ENCODE measurements at regions not wholly inside any gene's neighbourhood (a gene's known extent, or its start where the extent isn't known, plus 50 kb on each side); places are given as distances from the start of the nearest gene placed in this dataset.

GRCh38 chr22:27509132-27509920 is 292.2 kb downstream of the MN1 start:
- Histone ChIP-seq H4K20me1 (ENCODE audit: insufficient read depth, low read length) (no peaks in the 10 kb centered on the region), H3K4me3 (ENCODE audit: low read length) (no peak overlapping the region), H3K36me3 (replicated peaks; ENCODE audit: low read depth, low read length) (no peaks in the 10 kb centered on the region), H3K9ac (ENCODE audit: low read length) (no peak overlapping the region), H3K9me3 (ENCODE audit: insufficient read depth, low read length) (no peaks in the 10 kb centered on the region), H2AFZ (ENCODE audit: low read depth, low read length) (no peak overlapping the region), H3K4me1 (ENCODE audit: low read length) (no peaks in the 10 kb centered on the region), H3K79me2 (ENCODE audit: low read length) (no peaks in the 10 kb centered on the region), H3K27me3 (ENCODE audit: low read depth, low read length) (peaks cover 7% of the 10 kb centered on the region), H3K27ac (ENCODE audit: low read length) (no peak overlapping the region), H3K4me2 (ENCODE audit: low read length) (no peak overlapping the region)
- TF ChIP-seq EZH2phosphoT487 (IDR thresholded peaks at IDR 0.05; ENCODE audit: low read depth) (no peak), CTCF (IDR thresholded peaks at IDR 0.05; ENCODE audit: low read depth, low read length) (no peak)

- H2AFZ ChIP-seq (ENCODE audit: low read depth, low read length), result no peak overlapping the region
- H3K27me3 ChIP-seq (ENCODE audit: low read depth, low read length), result peaks cover 7% of the 10 kb centered on the region
- H3K36me3 ChIP-seq (replicated peaks; ENCODE audit: low read depth, low read length), result no peaks in the 10 kb centered on the region
- H3K9me3 ChIP-seq (ENCODE audit: insufficient read depth, low read length), result no peaks in the 10 kb centered on the region
- no peaks in the 10 kb centered on the region for H3K4me1 ChIP-seq (ENCODE audit: low read length)
- H4K20me1 ChIP-seq (ENCODE audit: insufficient read depth, low read length), result no peaks in the 10 kb centered on the region
- H3K27ac ChIP-seq (ENCODE audit: low read length), result no peak overlapping the region
- H3K79me2 ChIP-seq (ENCODE audit: low read length), result no peaks in the 10 kb centered on the region
- no peak overlapping the region for H3K4me3 ChIP-seq (ENCODE audit: low read length)
- no peak overlapping the region for H3K4me2 ChIP-seq (ENCODE audit: low read length)
- no peak overlapping the region for H3K9ac ChIP-seq (ENCODE audit: low read length)
- TF ChIP-seq CTCF (IDR thresholded peaks at IDR 0.05; ENCODE audit: low read depth, low read length) (no peak), EZH2phosphoT487 (IDR thresholded peaks at IDR 0.05; ENCODE audit: low read depth) (no peak)
Measured at GRCh38 chr22:27510024-27510423, 291.5 kb downstream of the MN1 start.

GRCh38 chr22:27512283-27512761 is 289.2 kb downstream of the MN1 start:
- H3K36me3 ChIP-seq (replicated peaks; ENCODE audit: low read depth, low read length), result no peaks in the 10 kb centered on the region
- no peak for TF ChIP-seq CTCF (IDR thresholded peaks at IDR 0.05; ENCODE audit: low read depth, low read length)
- TF ChIP-seq EZH2phosphoT487 (IDR thresholded peaks at IDR 0.05; ENCODE audit: low read depth), result no peak
- no peaks in the 10 kb centered on the region for H3K79me2 ChIP-seq (ENCODE audit: low read length)
- H4K20me1 ChIP-seq (ENCODE audit: insufficient read depth, low read length), result no peaks in the 10 kb centered on the region
- H3K4me1 ChIP-seq (ENCODE audit: low read length), result no peaks in the 10 kb centered on the region
- H3K27ac ChIP-seq (ENCODE audit: low read length), result no peak overlapping the region
- H2AFZ ChIP-seq (ENCODE audit: low read depth, low read length), result no peak overlapping the region
- peaks cover 18% of the 10 kb centered on the region for H3K27me3 ChIP-seq (ENCODE audit: low read depth, low read length)
- H3K4me3 ChIP-seq (ENCODE audit: low read length), result no peak overlapping the region
- no peak overlapping the region for H3K4me2 ChIP-seq (ENCODE audit: low read length)
- H3K9ac ChIP-seq (ENCODE audit: low read length), result no peak overlapping the region
- H3K9me3 ChIP-seq (ENCODE audit: insufficient read depth, low read length), result no peaks in the 10 kb centered on the region

GRCh38 chr22:27513021-27513420 is 288.5 kb downstream of the MN1 start:
- H3K36me3 ChIP-seq (replicated peaks; ENCODE audit: low read depth, low read length), result no peaks in the 10 kb centered on the region
- H3K4me3 ChIP-seq (ENCODE audit: low read length), result no peak overlapping the region
- H3K4me1 ChIP-seq (ENCODE audit: low read length), result no peaks in the 10 kb centered on the region
- no peak overlapping the region for H3K4me2 ChIP-seq (ENCODE audit: low read length)
- no peak overlapping the region for H3K9ac ChIP-seq (ENCODE audit: low read length)
- no peaks in the 10 kb centered on the region for H3K9me3 ChIP-seq (ENCODE audit: insufficient read depth, low read length)
- TF ChIP-seq CTCF (IDR thresholded peaks at IDR 0.05; ENCODE audit: low read depth, low read length) (no peak), EZH2phosphoT487 (IDR thresholded peaks at IDR 0.05; ENCODE audit: low read depth) (no peak)
- H3K27me3 ChIP-seq (ENCODE audit: low read depth, low read length), result peaks cover 18% of the 10 kb centered on the region
- H3K79me2 ChIP-seq (ENCODE audit: low read length), result no peaks in the 10 kb centered on the region
- no peak overlapping the region for H2AFZ ChIP-seq (ENCODE audit: low read depth, low read length)
- H4K20me1 ChIP-seq (ENCODE audit: insufficient read depth, low read length), result no peaks in the 10 kb centered on the region
- H3K27ac ChIP-seq (ENCODE audit: low read length), result no peak overlapping the region
